Keratinocyte (primary cell): ENCODE measurements at regions not wholly inside any gene's neighbourhood (a gene's known extent, or its start where the extent isn't known, plus 50 kb on each side); places are given as distances from the start of the nearest gene placed in this dataset.

Source experiments
- DNase-seq: peaks from one replicate; pipeline ENCODE4 v3.0.0-alpha.2; 2011; ENCODE audit warnings: low read depth, missing footprints, low spot score
- FAIRE-seq: peaks from 2 replicates; lab custom pipeline; 2011; peaks lifted over from hg19 to GRCh38; lab: Jason Lieb, UNC
- H2AFZ ChIP-seq: 2 replicates; pipeline ENCODE4 v1.6.0; 2012; ENCODE audit warnings: low read length, control low read depth, inconsistent platforms; ENCODE audit not compliant: control insufficient read depth
- H3K27ac ChIP-seq: 2 replicates; pipeline ENCODE4 v1.5.1; 2011; ENCODE audit warnings: low read length; ENCODE audit not compliant: control insufficient read depth, insufficient read depth
- H3K27me3 ChIP-seq: 3 replicates; pipeline ENCODE4 v1.6.0; 2011; ENCODE audit warnings: low read length; ENCODE audit not compliant: control insufficient read depth, insufficient read depth; ENCODE audit errors: extremely low read depth
- H3K36me3 ChIP-seq, 2 experiments: 2 replicates in 1 of 2; 3 replicates in 1 of 2; pipeline ENCODE4 v1.5.1; 2011; ENCODE audit warnings: low read length in 2 of 2, mild to moderate bottlenecking in 1 of 2; ENCODE audit not compliant: control insufficient read depth in 2 of 2, insufficient read depth in 2 of 2; ENCODE audit errors: extremely low read depth in 1 of 2
- H3K4me1 ChIP-seq: 3 replicates; pipeline ENCODE4 v1.5.1; 2011; ENCODE audit warnings: low read length; ENCODE audit not compliant: control insufficient read depth, insufficient read depth; ENCODE audit errors: extremely low read depth
- H3K4me2 ChIP-seq: 3 replicates; pipeline ENCODE4 v1.6.0; 2011; ENCODE audit warnings: low read depth, low read length; ENCODE audit not compliant: control insufficient read depth, insufficient read depth; ENCODE audit errors: extremely low read depth
- H3K4me3 ChIP-seq, 3 experiments: fragments of 200-600 bp in 1 of 3; sonication (generic) in 1 of 3; 2 replicates in 2 of 3; 3 replicates in 1 of 3; pipeline ENCODE4 v1.5.1; 2011 to 2016; ENCODE audit warnings: low read length in 3 of 3, mild to moderate bottlenecking in 3 of 3, control low read depth in 2 of 3, inconsistent platforms in 1 of 3, low read depth in 1 of 3, mixed read lengths in 1 of 3, mixed run types in 1 of 3, moderate library complexity in 1 of 3; ENCODE audit not compliant: control insufficient read depth in 2 of 3, insufficient read depth in 2 of 3; ENCODE audit errors: extremely low read depth in 1 of 3
- H3K79me2 ChIP-seq: 2 replicates; pipeline ENCODE4 v1.6.0; 2012; ENCODE audit warnings: low read length; ENCODE audit not compliant: control insufficient read depth, insufficient read depth
- H3K9ac ChIP-seq: 3 replicates; pipeline ENCODE4 v1.6.0; 2011; ENCODE audit warnings: low read length; ENCODE audit not compliant: control insufficient read depth, insufficient read depth; ENCODE audit errors: extremely low read depth
- H3K9me1 ChIP-seq: 3 replicates; pipeline ENCODE4 v1.6.0; 2011; ENCODE audit warnings: low read length; ENCODE audit not compliant: control insufficient read depth, insufficient read depth; ENCODE audit errors: extremely low read depth
- H3K9me3 ChIP-seq: 2 replicates; pipeline ENCODE4 v1.5.1; 2012; ENCODE audit warnings: low read depth, low read length; ENCODE audit not compliant: control insufficient read depth
- H4K20me1 ChIP-seq: 3 replicates; pipeline ENCODE4 v1.6.0; 2011; ENCODE audit warnings: low read length; ENCODE audit not compliant: control insufficient read depth, insufficient read depth; ENCODE audit errors: extremely low read depth
- CTCF ChIP-seq, 3 experiments: IDR thresholded peaks in 1 of 3; conservative IDR thresholded peaks in 1 of 3; optimal IDR thresholded peaks in 1 of 3; 2 replicates in 2 of 3; 3 replicates in 1 of 3; pipeline versions ENCODE3 to v1.5.1; 2011; ENCODE audit warnings: low read length in 3 of 3, mild to moderate bottlenecking in 3 of 3, moderate library complexity in 2 of 3, control low read depth in 1 of 3, inconsistent platforms in 1 of 3; ENCODE audit not compliant: insufficient read depth in 2 of 3; ENCODE audit errors: extremely low read depth in 1 of 3
- EZH2 ChIP-seq: IDR thresholded peaks from one replicate; pipeline ENCODE4 v1.6.1; 2012; ENCODE audit warnings: inconsistent platforms, mild to moderate bottlenecking, low read length, moderate library complexity
- dilution Hi-C: fragments of 300-500 bp; cut with MboI; formaldehyde crosslinking; loops from one replicate; pipeline ENCODE4 v1.7.0; 2020; ENCODE audit warnings: low sequenced_read_pairs; ENCODE audit not compliant: extremely low pct_ligation_motif_present

- DNase-seq (no peak), FAIRE-seq (no peak)
- Histone ChIP-seq H3K27me3 (no peaks in the 10 kb centered on the region), H3K36me3 (no peaks in the 10 kb centered on the region), H2AFZ (no peak overlapping the region), H3K9me3 (peaks cover 2% of the 10 kb centered on the region), H4K20me1 (no peaks in the 10 kb centered on the region), H3K4me2 (no peak overlapping the region), H3K4me1 (no peaks in the 10 kb centered on the region), H3K9ac (no peak overlapping the region), H3K4me3 (no peak overlapping the region), H3K27ac (no peak overlapping the region), H3K9me1 (no peaks in the 10 kb centered on the region), H3K79me2 (no peaks in the 10 kb centered on the region)
- dilution Hi-C loops, result no loop called here
- no peak for TF ChIP-seq EZH2
- no peak for TF ChIP-seq CTCF (optimal IDR thresholded peaks at IDR 0.05 in 1 of 3, IDR thresholded peaks at IDR 0.05 in 1 of 3, conservative IDR thresholded peaks at IDR 0.05 in 1 of 3; ENCODE audit: extremely low read depth in 1 of 3, insufficient read depth in 2 of 3, low read length in 3 of 3)
Observed at GRCh38 chr11:133711545-133711944, 133.8 kb downstream of the SPATA19 start.

- no peak for TF ChIP-seq CTCF (optimal IDR thresholded peaks at IDR 0.05 in 1 of 3, IDR thresholded peaks at IDR 0.05 in 1 of 3, conservative IDR thresholded peaks at IDR 0.05 in 1 of 3; ENCODE audit: extremely low read depth in 1 of 3, insufficient read depth in 2 of 3, low read length in 3 of 3)
- no peak for TF ChIP-seq EZH2
- Histone ChIP-seq H3K4me2 (no peak overlapping the region), H3K9me3 (peaks cover 4% of the 10 kb centered on the region), H2AFZ (no peak overlapping the region), H3K27me3 (no peaks in the 10 kb centered on the region), H3K9me1 (no peaks in the 10 kb centered on the region), H3K4me1 (no peaks in the 10 kb centered on the region), H3K9ac (no peak overlapping the region), H3K79me2 (no peaks in the 10 kb centered on the region), H4K20me1 (no peaks in the 10 kb centered on the region), H3K4me3 (no peak overlapping the region), H3K27ac (no peak overlapping the region), H3K36me3 (no peaks in the 10 kb centered on the region)
- dilution Hi-C loops, result no loop called here
- no peak for DNase-seq
- FAIRE-seq, result no peak
Observed at GRCh38 chr11:133710681-133711240, 134.6 kb downstream of the SPATA19 start.
